SK-N-SH treated with all-trans-retinoic acid at 6 μM for 48 hours (cell line): ENCODE measurements at regions not wholly inside any gene's neighbourhood (a gene's known extent, or its start where the extent isn't known, plus 50 kb on each side); places are given as distances from the start of the nearest gene placed in this dataset.

Source experiments
- ARNTL ChIP-seq: fragments of 450-650 bp; formaldehyde crosslinking; IDR thresholded peaks from 2 replicates; pipeline ENCODE4 v1.5.0; 2020; ENCODE audit warnings: low read depth, mild to moderate bottlenecking, moderate library complexity, borderline replicate concordance
- BACH2 ChIP-seq: fragments of 250-450 bp; sonication (Bioruptor Pico); IDR thresholded peaks from 2 replicates; pipeline ENCODE4 v1.9.0; 2021; ENCODE audit warnings: mild to moderate bottlenecking, borderline replicate concordance
- CREB5 ChIP-seq: fragments of 250-450 bp; sonication (Bioruptor Pico); IDR thresholded peaks from 2 replicates; pipeline ENCODE4 v1.5.1; 2020; ENCODE audit warnings: low read depth, mild to moderate bottlenecking, moderate library complexity
- OSR1 ChIP-seq: fragments of 250-450 bp; sonication (Bioruptor Pico); IDR thresholded peaks from 2 replicates; pipeline ENCODE4 v1.8.0; 2022; ENCODE audit warnings: moderate library complexity, mild to moderate bottlenecking, inconsistent platforms
- PATZ1 ChIP-seq: fragments of 250-450 bp; sonication (Bioruptor Pico); IDR thresholded peaks from 2 replicates; pipeline ENCODE4 v1.8.0; 2020; ENCODE audit warnings: mild to moderate bottlenecking, moderate library complexity, borderline replicate concordance
- RARB ChIP-seq: fragments of 250-450 bp; sonication (Bioruptor Pico); IDR thresholded peaks from 2 replicates; pipeline ENCODE4 v1.8.0; 2021; ENCODE audit warnings: mild to moderate bottlenecking, moderate library complexity
- TCF4 ChIP-seq: fragments of 250-450 bp; sonication (Bioruptor Pico); IDR thresholded peaks from 2 replicates; pipeline ENCODE4 v1.8.0; 2021; ENCODE audit warnings: mild to moderate bottlenecking, moderate library complexity, borderline replicate concordance
- TOX ChIP-seq: fragments of 250-450 bp; sonication (Bioruptor Pico); IDR thresholded peaks from 2 replicates; pipeline ENCODE4 v1.8.0; 2021; ENCODE audit warnings: mild to moderate bottlenecking, moderate library complexity, borderline replicate concordance
- ZFP3 ChIP-seq: fragments of 250-450 bp; sonication (Bioruptor Pico); IDR thresholded peaks from 2 replicates; pipeline ENCODE4 v1.5.0; 2020; ENCODE audit warnings: mild to moderate bottlenecking, moderate library complexity
- ZFP30 ChIP-seq: fragments of 450-650 bp; formaldehyde crosslinking; IDR thresholded peaks from 2 replicates; pipeline ENCODE4 v1.5.0; 2022; ENCODE audit warnings: mild to moderate bottlenecking, moderate library complexity
- ZNF565 ChIP-seq: fragments of 450-650 bp; formaldehyde crosslinking; conservative IDR thresholded peaks from 2 replicates; pipeline ENCODE4 v1.5.0; 2020; ENCODE audit warnings: low read depth, mild to moderate bottlenecking, moderate library complexity
- ZNF70 ChIP-seq: fragments of 450-650 bp; formaldehyde crosslinking; IDR thresholded peaks from 2 replicates; pipeline ENCODE4 v1.5.0; 2020; ENCODE audit warnings: mild to moderate bottlenecking, moderate library complexity
- ZNF8 ChIP-seq: fragments of 450-650 bp; formaldehyde crosslinking; IDR thresholded peaks from 2 replicates; pipeline ENCODE4 v1.5.0; 2020; ENCODE audit warnings: mild to moderate bottlenecking, moderate library complexity

- no peak for TF ChIP-seq PATZ1 (CRISPR knock-in tag)
- TF ChIP-seq ZFP3 (CRISPR knock-in tag) = no peak
- no peak for TF ChIP-seq ZFP30 (CRISPR knock-in tag)
- no peak for TF ChIP-seq ARNTL (CRISPR knock-in tag)
- TF ChIP-seq ZNF8 (CRISPR knock-in tag) = no peak
- TF ChIP-seq TCF4 (CRISPR knock-in tag) = no peak
- TF ChIP-seq ZNF70 (CRISPR knock-in tag) = no peak
- TF ChIP-seq RARB (CRISPR knock-in tag) = no peak
- TF ChIP-seq TOX (CRISPR knock-in tag) = no peak
- no peak for TF ChIP-seq BACH2 (CRISPR knock-in tag)
- no peak for TF ChIP-seq OSR1 (CRISPR knock-in tag)
- TF ChIP-seq ZNF565 (CRISPR knock-in tag) = no peak
- TF ChIP-seq CREB5 (CRISPR knock-in tag) = no peak
Measured at GRCh38 chr9:107951511-107951910, 461.9 kb upstream of the KLF4 start.
